Calu3 (cell line): ENCODE measurements at regions not wholly inside any gene's neighbourhood (a gene's known extent, or its start where the extent isn't known, plus 50 kb on each side); places are given as distances from the start of the nearest gene placed in this dataset.

Experiments used
- BruUV-seq: library from RNA; stranded (reverse); fragments of 400-500 nt; replicated peaks from 2 replicates; lab custom pipeline; 2021; lab: Mats Ljungman, UMichigan
- CTCF ChIA-PET: fragments of 300-600 bp; sonication (Branson Sonifier 250); formaldehyde crosslinking; loops from one replicate; lab custom pipeline; 2022; ENCODE audit warnings: antibody characterized with exemption; lab: Charles Lee
- DNase-seq: peaks from one replicate; pipeline ENCODE4 v3.0.0; 2022
- H3K27ac Mint-ChIP-seq: one replicate; pipeline ENCODE4 v1.8.0; 2022; ENCODE audit warnings: mixed read lengths; ENCODE audit not compliant: unreplicated experiment
- H3K27me3 Mint-ChIP-seq: one replicate; pipeline ENCODE4 v1.8.0; 2022; ENCODE audit warnings: mixed read lengths; ENCODE audit not compliant: unreplicated experiment
- H3K36me3 Mint-ChIP-seq: one replicate; pipeline ENCODE4 v1.8.0; 2022; ENCODE audit warnings: mild to moderate bottlenecking, moderate library complexity, mixed read lengths; ENCODE audit not compliant: insufficient read depth, unreplicated experiment
- H3K4me1 Mint-ChIP-seq: one replicate; pipeline ENCODE4 v1.8.0; 2022; ENCODE audit warnings: mild to moderate bottlenecking, low read depth, mixed read lengths; ENCODE audit not compliant: unreplicated experiment
- H3K4me3 Mint-ChIP-seq: one replicate; pipeline ENCODE4 v1.8.0; 2022; ENCODE audit warnings: mild to moderate bottlenecking, low read depth, moderate library complexity, mixed read lengths; ENCODE audit not compliant: unreplicated experiment
- H3K9me3 Mint-ChIP-seq: one replicate; pipeline ENCODE4 v1.8.0; 2022; ENCODE audit warnings: low read depth, mixed read lengths; ENCODE audit not compliant: unreplicated experiment
- CTCF ChIP-seq: fragments of 200-600 bp; IDR thresholded peaks from one replicate; pipeline ENCODE4 v1.8.0; 2022; ENCODE audit warnings: antibody characterized with exemption; ENCODE audit not compliant: unreplicated experiment
- intact Hi-C: fragments of 100-400 bp; cut with micrococcal nuclease; formaldehyde crosslinking; loops from one replicate; pipeline ENCODE4 v1.10.0; 2022; ENCODE audit not compliant: unreplicated experiment

DNA sequence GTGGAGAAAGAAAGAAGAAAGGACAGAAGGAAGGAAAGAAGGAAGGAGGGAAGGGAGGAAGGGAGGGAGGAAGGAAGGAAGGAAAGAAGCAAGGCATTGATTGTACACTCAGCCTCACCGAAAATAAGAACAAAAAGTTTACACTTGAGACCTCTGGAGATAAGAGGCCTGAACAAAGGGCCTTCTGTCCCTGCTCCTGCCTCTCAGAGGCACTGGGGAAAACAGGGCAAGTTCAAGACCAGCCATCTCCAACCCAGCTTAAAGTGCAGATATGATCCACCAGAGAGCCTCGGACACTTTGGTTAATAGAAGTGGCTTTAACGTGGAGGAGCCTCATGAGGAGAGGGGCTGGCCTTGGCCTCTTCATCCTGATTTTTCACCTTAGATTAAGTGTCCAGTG, 582.9 kb upstream of the PPP2R3A start:
- no TSS peak for BruUV-seq
- peaks cover 3% of the 10 kb centered on the region for H3K9me3 Mint-ChIP-seq
- CTCF ChIA-PET: no interaction called here
- no peak overlapping the region for H3K27ac Mint-ChIP-seq
- H3K4me3 Mint-ChIP-seq: no peak overlapping the region
- no peaks in the 10 kb centered on the region for H3K4me1 Mint-ChIP-seq
- DNase-seq: no peak
- intact Hi-C loops: no loop called here
- no peaks in the 10 kb centered on the region for H3K36me3 Mint-ChIP-seq
- TF ChIP-seq CTCF: no peak
- H3K27me3 Mint-ChIP-seq: no peaks in the 10 kb centered on the region

DNA sequence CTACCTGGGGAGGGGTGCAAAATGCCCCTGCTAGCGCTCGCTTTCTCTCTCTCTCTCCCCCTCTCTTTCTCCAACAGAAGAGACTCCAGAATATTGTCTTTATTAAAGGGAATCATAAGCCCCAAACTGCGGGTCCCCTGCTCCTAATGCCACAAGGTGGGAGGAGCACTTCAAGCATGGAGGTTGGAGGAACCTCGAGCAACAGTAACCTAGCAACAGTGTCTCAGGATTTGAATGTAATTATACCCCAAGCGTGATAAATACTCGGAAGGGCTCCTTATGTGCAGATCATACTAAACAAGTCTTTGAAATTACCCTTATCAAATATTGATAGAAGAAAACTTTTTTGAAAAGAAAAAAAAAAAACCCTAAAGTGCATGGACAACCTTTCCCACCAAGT, 582.2 kb upstream of the PPP2R3A start:
- TF ChIP-seq CTCF: no peak
- Mint-ChIP-seq H3K9me3 (peaks cover 3% of the 10 kb centered on the region), H3K27me3 (no peaks in the 10 kb centered on the region), H3K4me3 (no peak overlapping the region), H3K27ac (no peak overlapping the region), H3K36me3 (no peaks in the 10 kb centered on the region), H3K4me1 (no peaks in the 10 kb centered on the region)
- DNase-seq: no peak
- intact Hi-C loops: no loop called here
- BruUV-seq: no TSS peak
- CTCF ChIA-PET: no interaction called here

DNA sequence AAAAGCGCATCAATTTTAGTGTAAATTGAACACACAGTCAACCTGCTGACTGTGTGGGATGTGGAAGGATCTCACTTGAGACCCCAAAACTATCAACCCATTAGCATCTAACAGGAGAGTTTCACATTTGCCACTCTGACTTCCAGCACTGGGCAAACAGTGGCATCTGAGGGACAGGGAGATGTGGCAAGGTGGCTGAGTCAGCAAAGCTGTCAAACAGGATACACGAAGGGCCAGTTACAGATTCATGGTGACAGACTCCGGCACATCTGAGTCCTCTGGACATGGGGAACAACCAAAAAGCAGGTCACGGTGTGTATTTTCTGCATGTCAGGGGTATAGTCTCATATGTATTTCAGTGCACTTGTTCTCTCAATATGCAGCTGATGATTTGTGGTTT, 573.4 kb upstream of the PPP2R3A start:
- no peak for TF ChIP-seq CTCF
- peaks cover 23% of the 10 kb centered on the region for H3K9me3 Mint-ChIP-seq
- no peaks in the 10 kb centered on the region for H3K36me3 Mint-ChIP-seq
- H3K4me1 Mint-ChIP-seq: no peaks in the 10 kb centered on the region
- H3K27me3 Mint-ChIP-seq: no peaks in the 10 kb centered on the region
- no peak overlapping the region for H3K4me3 Mint-ChIP-seq
- intact Hi-C loops: no loop called here
- CTCF ChIA-PET: no interaction called here
- BruUV-seq: no TSS peak
- H3K27ac Mint-ChIP-seq: no peak overlapping the region
- DNase-seq: no peak

DNA sequence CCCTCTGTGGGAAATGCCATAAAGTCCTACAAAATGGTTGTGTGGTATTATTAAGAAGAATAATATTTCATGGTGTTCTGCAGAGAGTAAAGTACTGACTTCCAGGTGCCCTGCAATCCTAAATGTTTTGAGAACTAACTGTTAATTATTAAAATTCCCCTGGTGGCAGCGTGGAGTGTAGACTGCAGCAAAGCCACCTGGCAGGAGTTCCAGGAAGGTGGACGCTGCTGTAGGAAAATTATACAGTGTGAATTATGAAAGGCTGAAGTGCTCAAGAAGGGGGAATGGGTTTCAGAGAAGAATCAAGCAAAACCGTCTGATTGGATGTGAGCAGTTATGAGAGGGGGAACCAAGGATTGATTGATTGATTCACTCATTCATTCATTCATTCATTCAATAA, 572.4 kb upstream of the PPP2R3A start:
- BruUV-seq: no TSS peak
- H3K4me1 Mint-ChIP-seq: no peaks in the 10 kb centered on the region
- H3K9me3 Mint-ChIP-seq: peaks cover 26% of the 10 kb centered on the region
- CTCF ChIA-PET: no interaction called here
- no peaks in the 10 kb centered on the region for H3K36me3 Mint-ChIP-seq
- DNase-seq: no peak
- H3K4me3 Mint-ChIP-seq: no peak overlapping the region
- no peak for TF ChIP-seq CTCF
- intact Hi-C loops: no loop called here
- H3K27ac Mint-ChIP-seq: no peak overlapping the region
- H3K27me3 Mint-ChIP-seq: no peaks in the 10 kb centered on the region
